Testis (tissue), 2 donors: ENCODE measurements at regions not wholly inside any gene's neighbourhood (a gene's known extent, or its start where the extent isn't known, plus 50 kb on each side); places are given as distances from the start of the nearest gene placed in this dataset.

Experiments
- DNase-seq: peaks from one replicate; pipeline ENCODE4 v3.0.0-alpha.2; 2019
- H3K27ac ChIP-seq, 2 donors: fragments of 200-600 bp; sonication (generic); one replicate each; pipeline ENCODE4 v1.5.1; 2019
- H3K27me3 ChIP-seq: fragments of 200-600 bp; sonication (generic); one replicate; pipeline ENCODE4 v1.5.1; 2019
- H3K36me3 ChIP-seq: fragments of 200-600 bp; sonication (generic); one replicate; pipeline ENCODE4 v1.5.1; 2017; ENCODE audit warnings: low read depth; ENCODE audit errors: missing control alignments
- H3K4me1 ChIP-seq: fragments of 200-600 bp; sonication (generic); one replicate; pipeline ENCODE4 v1.5.1; 2019
- H3K4me3 ChIP-seq, 2 donors: fragments of 200-600 bp; sonication (generic); one replicate each; pipeline ENCODE4 v1.5.1; 2017 to 2019
- H3K9me3 ChIP-seq: fragments of 200-600 bp; sonication (generic); one replicate; pipeline ENCODE4 v1.5.1; 2017
- CTCF ChIP-seq, 3 experiments: fragments of 450-650 bp in 2 of 3; fragments of 200-600 bp in 1 of 3; sonication (generic) in 1 of 3; IDR thresholded peaks; one replicate each; pipeline ENCODE4 v1.5.1; 2016 to 2019; ENCODE audit warnings: antibody characterized with exemption in 3 of 3, mild to moderate bottlenecking in 2 of 3, moderate library complexity in 1 of 3
- POLR2A ChIP-seq: fragments of 450-650 bp; IDR thresholded peaks from one replicate; pipeline ENCODE4 v1.6.1; 2017; ENCODE audit warnings: antibody characterized with exemption, mild to moderate bottlenecking, moderate library complexity
- WGBS, 2 donors: methylation state at CpG; one replicate each; pipeline ENCODE4 v1.1.5; 2018; 5-methylcytosine and 5-hydroxymethylcytosine counted together
- intact Hi-C: fragments of 100-400 bp; cut with DNase I; formaldehyde crosslinking; loops from one replicate; pipeline ENCODE4 v1.15.1; 2023; ENCODE audit warnings: low total_unique reads

GRCh38 chr2:2762166-2762908, 431.3 kb upstream of the MYT1L start:
- Histone ChIP-seq H3K36me3 (no peaks in the 10 kb centered on the region), H3K9me3 (no peaks in the 10 kb centered on the region), H3K27ac (no peak overlapping the region), H3K27me3 (no peaks in the 10 kb centered on the region), H3K4me1 (peaks cover 3% of the 10 kb centered on the region), H3K4me3 (no peak overlapping the region)
- TF ChIP-seq CTCF (IDR thresholded peaks at IDR 0.05) (no peak), POLR2A (no peak)
- 83 to 85% methylated on average over 9 to 17 of the region's 17 CpGs for WGBS, 2 donors
- intact Hi-C loops, result no loop called here
- no peak for DNase-seq

- no peak overlapping the region for H3K4me3 ChIP-seq
- no peaks in the 10 kb centered on the region for H3K27me3 ChIP-seq
- TF ChIP-seq POLR2A (no peak), CTCF (IDR thresholded peaks at IDR 0.05) (no peak)
- no peak for DNase-seq
- H3K4me1 ChIP-seq, result no peaks in the 10 kb centered on the region
- no peaks in the 10 kb centered on the region for H3K9me3 ChIP-seq
- intact Hi-C loops, result no loop called here
- no peak overlapping the region for H3K27ac ChIP-seq
- 84 to 85% methylated on average over 10 of the region's 10 CpGs for WGBS, 2 donors
- H3K36me3 ChIP-seq, result no peaks in the 10 kb centered on the region
Observed at GRCh38 chr2:2758793-2759367, 427.8 kb upstream of the MYT1L start.

DNA sequence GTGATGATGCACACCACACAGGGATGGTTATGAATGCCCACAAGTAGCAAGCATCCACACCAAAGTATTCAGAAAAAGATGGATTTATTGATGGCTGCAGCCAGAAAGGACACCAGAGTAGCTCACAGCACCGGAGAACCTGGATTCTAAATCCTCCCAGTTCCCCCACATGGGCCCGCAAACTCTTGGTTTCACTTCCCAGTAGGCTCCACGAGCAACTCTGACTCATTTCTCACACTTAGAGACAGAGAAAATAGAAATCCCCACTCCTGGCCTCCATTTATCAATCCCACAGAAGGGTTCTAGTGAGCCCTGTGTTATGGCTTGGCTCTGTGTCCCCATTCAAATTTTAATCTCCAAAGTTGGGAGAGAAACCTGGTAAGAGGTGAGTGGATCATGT, 426.7 kb upstream of the MYT1L start:
- intact Hi-C loops, result no loop called here
- no peak overlapping the region for H3K27ac ChIP-seq
- H3K36me3 ChIP-seq, result no peaks in the 10 kb centered on the region
- no peak for DNase-seq
- 82 to 84% methylated on average over 3 of the region's 3 CpGs for WGBS, 2 donors
- H3K9me3 ChIP-seq, result no peaks in the 10 kb centered on the region
- no peak overlapping the region for H3K4me3 ChIP-seq
- TF ChIP-seq POLR2A (no peak), CTCF (IDR thresholded peaks at IDR 0.05) (no peak)
- no peaks in the 10 kb centered on the region for H3K4me1 ChIP-seq
- no peaks in the 10 kb centered on the region for H3K27me3 ChIP-seq

GRCh38 chr2:2756886-2757285, 425.8 kb upstream of the MYT1L start:
- no peak for DNase-seq
- Histone ChIP-seq H3K27ac (no peak overlapping the region), H3K36me3 (no peaks in the 10 kb centered on the region), H3K27me3 (no peaks in the 10 kb centered on the region), H3K4me1 (no peaks in the 10 kb centered on the region), H3K4me3 (no peak overlapping the region), H3K9me3 (no peaks in the 10 kb centered on the region)
- TF ChIP-seq CTCF (IDR thresholded peaks at IDR 0.05) (no peak), POLR2A (no peak)
- WGBS, 2 donors, result 94 to 96% methylated on average over 7 of the region's 7 CpGs
- intact Hi-C loops, result no loop called here

DNA sequence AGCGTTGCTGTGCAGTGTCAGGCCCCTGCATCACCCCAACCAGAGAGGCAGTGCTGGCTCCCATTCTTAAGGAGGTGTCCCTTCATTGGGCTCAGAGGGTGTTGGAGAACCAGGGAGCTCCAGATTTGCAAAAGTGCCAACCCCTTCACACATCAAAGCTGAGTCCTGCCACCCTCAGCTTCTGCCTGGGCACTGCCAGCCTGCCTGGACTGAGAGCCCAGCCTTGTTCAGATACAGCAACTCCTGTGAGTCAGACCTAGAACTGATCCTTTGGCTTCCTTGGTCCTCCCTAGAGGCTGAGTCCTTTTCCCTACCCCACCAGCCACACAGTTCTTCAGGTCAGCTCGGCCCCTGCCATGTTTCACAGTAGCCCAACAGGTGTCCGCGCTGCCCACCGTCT, 424.9 kb upstream of the MYT1L start:
- H3K36me3 ChIP-seq, result no peaks in the 10 kb centered on the region
- TF ChIP-seq POLR2A, result no peak
- no peak for TF ChIP-seq CTCF (IDR thresholded peaks at IDR 0.05)
- no peak for DNase-seq
- no peaks in the 10 kb centered on the region for H3K4me1 ChIP-seq
- H3K27ac ChIP-seq, result no peak overlapping the region
- WGBS, 2 donors, result 91 to 95% methylated on average over 4 to 5 of the region's 5 CpGs
- no peak overlapping the region for H3K4me3 ChIP-seq
- H3K9me3 ChIP-seq, result no peaks in the 10 kb centered on the region
- no peaks in the 10 kb centered on the region for H3K27me3 ChIP-seq
- intact Hi-C loops, result no loop called here
